ENCODE measurements at regions not wholly inside any gene's neighbourhood (a gene's known extent, or its start where the extent isn't known, plus 50 kb on each side); places are given as distances from the start of the nearest gene placed in this dataset.

DNA sequence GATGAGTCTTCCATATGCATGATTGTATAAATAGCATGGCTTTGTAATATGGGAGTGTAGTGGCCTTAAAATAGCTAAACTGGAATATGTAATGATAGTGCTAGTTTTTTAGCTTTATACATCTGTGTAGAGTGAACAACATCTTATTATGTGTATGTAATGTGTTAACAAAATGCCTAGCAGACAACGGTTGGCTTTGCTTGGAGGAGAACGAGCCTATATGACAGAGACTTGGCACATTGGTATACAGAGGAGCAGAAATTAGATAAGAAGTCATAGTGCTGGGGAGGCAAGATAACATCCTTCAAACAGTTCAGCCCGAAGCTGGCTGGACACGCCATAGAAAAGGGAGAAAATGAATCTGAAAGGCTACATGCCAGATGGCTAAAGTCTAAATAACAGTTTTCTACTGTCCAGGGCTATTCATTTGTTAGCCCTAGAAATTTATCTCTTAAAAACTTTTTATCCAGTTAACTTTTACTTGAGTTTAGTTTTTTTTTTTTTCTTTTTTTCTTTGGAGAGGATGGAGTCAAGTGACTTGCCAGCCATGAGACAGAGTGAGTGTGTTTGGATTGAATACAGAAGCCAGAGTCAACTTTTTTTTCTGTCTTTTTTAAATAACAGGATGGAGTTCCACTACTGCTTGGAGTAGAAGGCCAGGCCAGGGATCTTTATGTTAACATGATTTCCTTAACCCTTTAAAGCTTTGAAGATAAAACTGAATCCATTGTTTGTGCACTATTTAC, 214.4 kb upstream of the ACTBL2 start:
- H3K4me1 ChIP-seq (ENCODE audit: control insufficient read depth, low read length): no peaks in the 10 kb centered on the region
- H3K27me3 ChIP-seq (ENCODE audit: control insufficient read depth, low read length): no peaks in the 10 kb centered on the region
- no peaks in the 10 kb centered on the region for H4K20me1 ChIP-seq (ENCODE audit: control insufficient read depth, insufficient read depth, low read depth, low read length)
- no peaks in the 10 kb centered on the region for H3K9me3 ChIP-seq (ENCODE audit: control insufficient read depth, insufficient read depth, low read length)
- no peaks in the 10 kb centered on the region for H3F3A ChIP-seq (ENCODE audit: control insufficient read depth, insufficient read depth)
- no peaks in the 10 kb centered on the region for H3K79me2 ChIP-seq (ENCODE audit: control insufficient read depth, low read length)
- no peak overlapping the region for H3K4me2 ChIP-seq (ENCODE audit: low read length)
- H3K4me3 ChIP-seq (ENCODE audit: low read length): no peak overlapping the region
- H3K9me2 ChIP-seq (replicated peaks; ENCODE audit: control insufficient read depth, low read length): no peaks in the 10 kb centered on the region
- H3K27ac ChIP-seq (ENCODE audit: low read depth, low read length): no peak overlapping the region
- TF ChIP-seq EZH2phosphoT487 (IDR thresholded peaks at IDR 0.05; ENCODE audit: borderline replicate concordance, low read length): no peak
- TF ChIP-seq, protein P1, sequence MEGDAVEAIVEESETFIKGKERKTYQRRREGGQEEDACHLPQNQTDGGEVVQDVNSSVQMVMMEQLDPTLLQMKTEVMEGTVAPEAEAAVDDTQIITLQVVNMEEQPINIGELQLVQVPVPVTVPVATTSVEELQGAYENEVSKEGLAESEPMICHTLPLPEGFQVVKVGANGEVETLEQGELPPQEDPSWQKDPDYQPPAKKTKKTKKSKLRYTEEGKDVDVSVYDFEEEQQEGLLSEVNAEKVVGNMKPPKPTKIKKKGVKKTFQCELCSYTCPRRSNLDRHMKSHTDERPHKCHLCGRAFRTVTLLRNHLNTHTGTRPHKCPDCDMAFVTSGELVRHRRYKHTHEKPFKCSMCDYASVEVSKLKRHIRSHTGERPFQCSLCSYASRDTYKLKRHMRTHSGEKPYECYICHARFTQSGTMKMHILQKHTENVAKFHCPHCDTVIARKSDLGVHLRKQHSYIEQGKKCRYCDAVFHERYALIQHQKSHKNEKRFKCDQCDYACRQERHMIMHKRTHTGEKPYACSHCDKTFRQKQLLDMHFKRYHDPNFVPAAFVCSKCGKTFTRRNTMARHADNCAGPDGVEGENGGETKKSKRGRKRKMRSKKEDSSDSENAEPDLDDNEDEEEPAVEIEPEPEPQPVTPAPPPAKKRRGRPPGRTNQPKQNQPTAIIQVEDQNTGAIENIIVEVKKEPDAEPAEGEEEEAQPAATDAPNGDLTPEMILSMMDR (IDR thresholded peaks at IDR 0.05; ENCODE audit: low read depth, low read length, poor library complexity, severe bottlenecking): no peak
- H3K36me3 ChIP-seq (ENCODE audit: control insufficient read depth, low read length): no peaks in the 10 kb centered on the region

- no peaks in the 10 kb centered on the region for H3K9me2 ChIP-seq (replicated peaks; ENCODE audit: control insufficient read depth, low read length)
- H3K27me3 ChIP-seq (ENCODE audit: control insufficient read depth, low read length): no peaks in the 10 kb centered on the region
- no peaks in the 10 kb centered on the region for H3K36me3 ChIP-seq (ENCODE audit: control insufficient read depth, low read length)
- no peaks in the 10 kb centered on the region for H3K9me3 ChIP-seq (ENCODE audit: control insufficient read depth, insufficient read depth, low read length)
- H3K4me3 ChIP-seq (ENCODE audit: low read length): no peak overlapping the region
- no peaks in the 10 kb centered on the region for H3K4me1 ChIP-seq (ENCODE audit: control insufficient read depth, low read length)
- no peak overlapping the region for H3K4me2 ChIP-seq (ENCODE audit: low read length)
- no peak for TF ChIP-seq EZH2phosphoT487 (IDR thresholded peaks at IDR 0.05; ENCODE audit: borderline replicate concordance, low read length)
- TF ChIP-seq, protein P1 (IDR thresholded peaks at IDR 0.05; ENCODE audit: low read depth, low read length, poor library complexity, severe bottlenecking): no peak
- no peaks in the 10 kb centered on the region for H3F3A ChIP-seq (ENCODE audit: control insufficient read depth, insufficient read depth)
- no peaks in the 10 kb centered on the region for H3K79me2 ChIP-seq (ENCODE audit: control insufficient read depth, low read length)
- H4K20me1 ChIP-seq (ENCODE audit: control insufficient read depth, insufficient read depth, low read depth, low read length): no peaks in the 10 kb centered on the region
- no peak overlapping the region for H3K27ac ChIP-seq (ENCODE audit: low read depth, low read length)
These were observed 213.8 kb upstream of the ACTBL2 start for GRCh38 chr5:57696389-57696769.

- Histone ChIP-seq H3K4me3 (ENCODE audit: low read length) (no peak overlapping the region), H3K9me2 (replicated peaks; ENCODE audit: control insufficient read depth, low read length) (no peaks in the 10 kb centered on the region), H3K4me2 (ENCODE audit: low read length) (no peak overlapping the region), H3K27me3 (ENCODE audit: control insufficient read depth, low read length) (no peaks in the 10 kb centered on the region), H3F3A (ENCODE audit: control insufficient read depth, insufficient read depth) (no peaks in the 10 kb centered on the region), H3K9me3 (ENCODE audit: control insufficient read depth, insufficient read depth, low read length) (no peaks in the 10 kb centered on the region), H3K27ac (ENCODE audit: low read depth, low read length) (no peak overlapping the region), H3K36me3 (ENCODE audit: control insufficient read depth, low read length) (no peaks in the 10 kb centered on the region), H3K79me2 (ENCODE audit: control insufficient read depth, low read length) (no peaks in the 10 kb centered on the region), H4K20me1 (ENCODE audit: control insufficient read depth, insufficient read depth, low read depth, low read length) (no peaks in the 10 kb centered on the region), H3K4me1 (ENCODE audit: control insufficient read depth, low read length) (no peaks in the 10 kb centered on the region)
- no peak for TF ChIP-seq EZH2phosphoT487 (IDR thresholded peaks at IDR 0.05; ENCODE audit: borderline replicate concordance, low read length)
- TF ChIP-seq, protein P1 (IDR thresholded peaks at IDR 0.05; ENCODE audit: low read depth, low read length, poor library complexity, severe bottlenecking): no peak
These were observed 213.2 kb upstream of the ACTBL2 start for GRCh38 chr5:57695706-57696388.

All from DOHH2 (cell line).